Germinal center (tissue), 1 donor: ENCODE measurements at regions not wholly inside any gene's neighbourhood (a gene's known extent, or its start where the extent isn't known, plus 50 kb on each side); places are given as distances from the start of the nearest gene placed in this dataset.
"Not testable (repeated sequence)": the region's sequence is repeated elsewhere in the genome, so short reads cannot be mapped to it uniquely, and the experiment has no call there.

ENCODE experiments used
- DNase-seq: peaks from one replicate; pipeline ENCODE4 v3.0.0; 2012; ENCODE audit warnings: mixed read lengths, low spot score

DNA sequence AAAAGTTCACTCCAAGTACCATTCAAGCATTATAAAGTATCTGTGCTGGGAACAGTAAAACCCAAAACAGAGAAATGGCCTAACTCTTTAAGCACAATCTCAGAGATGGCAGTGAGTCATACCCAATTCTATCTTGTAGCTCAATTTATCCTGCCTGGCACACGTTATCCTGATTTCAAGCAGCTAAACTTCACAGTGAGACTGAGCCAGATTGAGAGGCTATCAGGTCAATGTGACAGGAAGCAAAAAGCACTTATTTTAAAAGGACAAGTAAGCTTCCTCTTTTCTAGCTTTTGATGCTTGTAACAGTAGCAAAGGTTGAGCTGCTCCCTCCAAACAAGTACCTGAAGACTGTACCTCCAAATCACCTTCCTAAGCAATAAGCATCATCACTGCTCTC lies 324.9 kb downstream of the NAF1 start:
- no peak for DNase-seq

DNA sequence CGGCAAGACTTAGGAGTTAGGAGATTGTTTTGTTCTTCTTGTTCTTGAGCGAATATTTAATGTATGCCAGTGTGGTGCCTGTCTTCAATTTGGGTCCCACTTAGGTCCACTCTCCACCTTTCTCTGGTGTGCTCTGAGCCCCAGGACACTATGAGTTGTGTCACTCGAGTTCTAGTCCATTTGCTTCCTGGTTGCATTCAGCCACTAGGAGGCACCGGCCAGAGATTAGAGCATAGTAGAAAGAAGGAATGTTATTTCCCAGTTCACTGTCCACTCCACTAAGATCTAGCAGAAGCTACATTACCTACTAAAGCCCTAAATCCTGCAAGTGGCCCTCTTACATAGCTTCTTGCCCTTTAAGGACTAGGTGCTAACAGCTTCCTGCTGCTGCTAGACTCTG lies 326.9 kb downstream of the NAF1 start:
- no peak for DNase-seq

DNA sequence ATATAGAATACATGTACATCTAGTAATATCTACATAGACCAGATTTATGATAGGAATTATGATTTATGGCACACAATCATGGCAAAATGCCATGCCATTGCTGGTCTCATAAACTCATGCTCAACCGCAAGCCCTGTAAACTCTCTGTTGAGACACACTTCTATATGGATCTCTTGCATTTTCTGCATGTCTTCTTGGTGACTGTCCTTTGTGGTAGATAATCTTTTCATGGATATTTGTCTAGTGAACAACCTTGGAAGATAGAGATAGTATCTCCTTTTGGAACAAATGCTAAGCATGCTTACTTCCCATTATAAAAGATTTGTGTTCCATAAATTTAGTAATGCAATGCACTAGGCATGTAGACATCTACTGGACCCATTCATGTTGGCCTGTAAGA lies 328.0 kb downstream of the NAF1 start:
- DNase-seq = no peak

DNA sequence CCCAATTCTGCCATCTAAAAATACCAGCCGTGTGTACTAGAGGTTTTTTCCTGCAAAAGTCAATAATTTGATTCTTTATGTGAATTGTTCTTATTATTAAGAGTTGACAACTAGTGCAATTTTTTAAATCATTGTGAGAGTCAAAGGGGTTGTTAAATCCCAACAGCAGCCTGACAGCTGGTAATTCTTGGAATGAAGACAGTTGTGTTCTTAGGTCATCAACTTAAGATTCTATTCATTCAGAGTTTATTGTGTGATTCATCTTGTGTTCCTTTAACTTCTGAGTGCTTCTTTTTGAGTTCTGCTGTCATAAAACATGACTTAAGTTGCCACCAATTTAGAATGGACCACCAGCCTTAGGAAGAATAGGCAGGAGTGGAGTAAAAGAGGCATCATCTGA lies 329.0 kb downstream of the NAF1 start:
- no peak for DNase-seq

DNA sequence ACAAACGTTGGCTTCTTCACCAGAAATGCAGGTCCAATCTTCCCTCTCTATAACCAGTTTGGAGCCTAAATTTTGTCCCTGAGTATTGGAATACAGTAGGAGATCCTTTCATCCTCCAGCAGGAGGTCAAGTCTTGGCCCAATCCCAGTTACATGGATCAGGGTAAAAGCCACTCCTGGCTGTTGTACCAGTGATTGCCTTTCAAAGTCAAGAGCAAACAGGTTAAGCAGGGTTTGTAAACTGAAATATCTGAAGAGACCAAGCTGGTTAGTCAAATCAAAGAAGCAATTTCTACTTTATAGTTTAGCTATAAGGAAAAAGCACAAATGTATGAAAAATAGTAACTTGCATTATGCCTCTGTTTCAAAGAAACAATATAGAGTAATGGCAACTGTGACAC lies 329.4 kb downstream of the NAF1 start:
- no peak for DNase-seq

DNA sequence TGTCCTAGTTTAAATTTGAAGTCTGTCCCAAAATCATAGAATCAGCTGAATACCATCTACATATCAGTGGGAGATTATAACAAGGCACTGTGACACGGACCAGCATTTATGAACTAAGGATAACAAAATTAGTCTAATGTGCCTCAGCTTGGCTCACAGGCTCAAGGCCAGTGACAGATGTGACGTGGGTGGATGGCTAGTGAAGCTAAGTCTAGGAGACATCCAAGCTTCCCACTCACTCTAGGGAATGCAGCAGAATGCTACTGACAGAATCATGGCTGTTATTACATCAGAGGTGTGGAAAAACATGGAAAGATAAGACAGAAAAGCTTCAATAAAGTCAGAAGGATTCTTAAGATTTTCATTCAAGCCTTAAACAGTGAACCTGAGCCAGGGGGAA lies 329.9 kb downstream of the NAF1 start:
- DNase-seq = no peak

DNA sequence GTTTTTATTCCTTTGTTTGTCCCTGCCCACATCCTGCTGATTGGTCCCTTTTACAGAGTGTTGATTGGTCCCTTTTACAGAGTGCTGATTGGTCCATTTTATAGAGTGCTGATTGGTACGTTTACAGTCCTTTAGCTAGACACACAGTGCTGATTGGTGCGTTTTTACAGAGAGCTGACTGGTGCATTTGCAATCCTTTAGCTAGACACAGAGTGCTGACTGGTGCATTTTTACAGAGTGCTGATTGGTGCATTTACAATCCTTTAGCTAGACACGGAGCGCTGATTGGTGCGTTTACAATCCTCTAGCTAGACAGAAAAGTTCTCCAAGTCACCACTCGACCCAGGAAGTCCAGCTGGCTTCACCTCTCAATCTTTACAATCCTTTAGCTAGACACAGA lies 330.4 kb downstream of the NAF1 start:
- not testable (repeated sequence) for DNase-seq

DNA sequence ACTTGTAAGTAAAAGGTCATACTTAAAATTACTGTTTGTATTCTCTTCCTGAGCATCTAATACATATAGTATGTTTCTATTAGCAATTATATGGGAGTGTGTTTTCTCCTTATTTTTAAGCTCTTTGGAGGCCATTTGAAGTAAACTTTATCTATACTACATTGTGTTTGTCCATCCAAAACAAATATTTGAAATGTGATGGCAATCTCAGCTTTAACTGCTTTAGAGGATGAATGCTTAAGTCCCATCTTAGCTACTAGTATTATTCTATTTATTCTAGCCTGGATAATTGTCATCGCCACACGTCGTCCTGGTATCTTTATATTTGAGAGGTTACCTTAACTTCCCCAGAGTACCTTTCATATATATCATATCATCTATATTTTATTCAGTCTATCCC lies 335.8 kb downstream of the NAF1 start:
- no peak for DNase-seq

DNA sequence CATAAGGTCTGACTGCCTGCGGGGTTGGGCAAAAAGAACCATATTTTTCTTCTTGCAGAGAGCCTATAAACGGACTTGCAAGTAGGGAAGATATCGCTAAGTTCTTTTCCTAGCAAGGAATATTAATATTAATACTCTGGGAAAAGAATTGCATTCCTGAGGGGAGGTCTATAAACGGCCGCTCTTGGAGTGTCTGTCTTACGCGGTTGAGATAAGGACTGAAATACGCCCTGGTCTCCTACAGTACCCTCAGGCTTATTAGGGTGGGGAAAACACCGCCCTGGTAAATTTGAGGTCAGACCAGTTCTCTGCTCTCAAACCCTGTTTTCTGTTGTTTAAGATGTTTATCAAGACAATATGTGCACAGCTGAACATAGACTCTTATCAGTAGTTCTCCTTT lies 349.3 kb downstream of the NAF1 start:
- DNase-seq = not testable (repeated sequence)

DNA sequence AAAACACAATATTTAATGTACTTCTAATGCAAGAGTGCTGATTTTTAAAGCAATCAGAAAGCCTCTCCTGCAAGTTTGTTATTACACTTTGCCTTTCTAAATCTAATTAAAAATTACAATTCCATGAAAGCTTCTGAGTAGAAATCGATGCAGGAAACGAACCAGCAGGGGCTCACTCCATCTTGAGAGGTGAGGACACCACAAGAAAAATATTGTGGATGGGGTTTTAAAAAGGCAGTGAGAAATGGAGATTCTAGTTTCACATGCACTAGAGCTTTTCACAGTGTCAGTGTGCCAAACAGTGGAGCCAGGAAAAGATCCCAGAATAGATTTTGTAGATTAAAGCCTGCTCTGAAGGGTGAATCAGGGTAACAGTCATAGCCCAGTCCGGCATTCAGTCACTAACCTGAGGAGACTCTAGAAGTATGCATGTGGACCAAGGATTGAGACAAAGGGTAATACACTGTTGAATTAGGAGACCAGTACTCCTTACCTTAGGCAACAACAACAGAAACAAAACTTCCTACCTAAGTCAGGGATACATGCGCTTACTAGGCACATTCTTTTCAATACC lies 362.3 kb downstream of the NAF1 start:
- no peak for DNase-seq

DNA sequence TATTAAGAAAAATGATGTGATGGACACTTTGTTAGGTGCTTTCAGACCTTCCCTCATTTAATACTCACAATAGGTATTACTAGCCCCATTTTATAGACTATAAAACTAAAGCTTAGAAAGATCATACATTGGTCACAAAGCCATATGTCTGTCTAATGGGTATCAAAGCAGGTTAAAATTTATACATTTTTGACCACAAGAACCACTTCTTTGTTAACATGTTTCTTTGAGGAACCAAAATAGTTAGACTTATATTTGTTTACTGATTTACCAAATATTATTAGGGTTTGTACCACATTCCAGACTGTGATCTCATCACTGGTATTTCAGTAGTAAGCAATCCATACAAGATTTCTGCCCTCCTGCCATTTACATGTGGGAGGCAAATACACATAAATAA lies 363.3 kb downstream of the NAF1 start:
- DNase-seq = no peak

DNA sequence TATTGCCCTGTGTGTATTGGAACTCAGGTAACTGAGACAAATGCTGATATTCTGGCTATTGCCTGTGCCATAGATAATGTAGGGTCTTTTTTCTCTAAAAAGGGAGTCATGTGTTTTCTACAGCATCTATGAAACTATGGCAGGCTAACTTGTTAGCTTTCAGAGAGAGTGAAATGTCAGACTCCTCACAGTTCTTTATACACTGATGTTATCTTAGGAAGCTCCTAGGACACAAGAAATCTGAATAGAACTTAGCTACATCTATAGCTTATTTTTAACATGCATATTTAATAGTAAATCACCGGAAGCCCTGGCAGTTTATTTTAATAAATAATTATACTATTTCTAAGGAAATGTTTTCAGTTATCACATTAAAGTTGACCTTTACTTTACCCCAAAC lies 369.6 kb downstream of the NAF1 start:
- DNase-seq = no peak

DNA sequence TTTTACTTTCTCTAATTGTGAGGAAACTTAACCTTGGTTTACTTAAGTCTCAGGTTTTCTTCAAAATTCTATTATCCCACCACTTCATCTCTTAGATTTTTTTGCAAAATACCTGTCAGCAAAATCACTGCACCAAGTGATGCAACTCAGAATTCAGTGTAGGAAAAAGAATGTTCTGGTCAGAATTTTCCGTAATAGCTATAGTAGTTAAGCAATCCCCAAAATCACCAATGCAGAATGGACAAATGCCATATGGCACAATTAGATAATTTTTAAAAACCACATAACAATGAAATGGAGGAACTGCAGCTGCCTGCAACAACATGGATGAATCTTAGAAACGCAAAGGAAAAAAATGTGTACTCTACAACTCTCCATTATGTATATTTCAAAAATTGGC lies 373.1 kb downstream of the NAF1 start:
- DNase-seq = no peak

DNA sequence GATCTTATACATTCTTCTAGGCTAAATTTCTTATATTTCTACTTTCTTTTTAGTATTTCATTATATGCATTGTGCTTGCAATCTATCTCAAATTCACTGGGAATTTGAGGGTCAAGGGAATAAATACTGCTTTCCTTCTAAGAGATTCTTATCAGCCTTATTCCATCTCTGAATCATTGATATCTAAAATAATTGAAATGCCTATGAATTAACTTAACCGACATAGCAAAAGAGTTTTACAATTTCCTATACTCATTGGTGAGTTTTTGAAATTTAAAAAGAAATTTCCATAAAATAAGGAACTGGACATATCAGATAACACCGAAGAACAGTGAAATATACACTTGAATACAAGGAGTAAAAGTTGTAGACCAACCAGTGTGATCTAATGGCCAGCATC lies 373.7 kb downstream of the NAF1 start:
- no peak for DNase-seq

DNA sequence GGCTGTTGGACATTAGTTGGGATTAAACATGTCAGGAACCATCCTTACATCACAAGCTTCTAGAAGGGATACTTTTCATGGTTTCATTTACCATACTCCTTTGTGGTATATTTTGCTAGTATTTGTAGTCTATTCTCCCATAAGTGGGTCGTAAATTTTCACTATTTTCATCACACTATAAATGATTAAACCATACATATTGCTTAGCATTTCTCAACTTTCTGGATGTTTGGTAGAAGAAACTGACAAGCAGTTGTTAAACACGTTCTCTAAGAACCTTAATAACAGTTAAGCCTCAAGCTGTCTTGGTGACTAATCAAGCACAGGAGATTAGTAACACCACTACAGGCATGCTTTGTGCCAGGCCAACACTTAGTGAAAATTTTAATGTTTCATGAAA lies 375.5 kb downstream of the NAF1 start:
- DNase-seq = no peak

DNA sequence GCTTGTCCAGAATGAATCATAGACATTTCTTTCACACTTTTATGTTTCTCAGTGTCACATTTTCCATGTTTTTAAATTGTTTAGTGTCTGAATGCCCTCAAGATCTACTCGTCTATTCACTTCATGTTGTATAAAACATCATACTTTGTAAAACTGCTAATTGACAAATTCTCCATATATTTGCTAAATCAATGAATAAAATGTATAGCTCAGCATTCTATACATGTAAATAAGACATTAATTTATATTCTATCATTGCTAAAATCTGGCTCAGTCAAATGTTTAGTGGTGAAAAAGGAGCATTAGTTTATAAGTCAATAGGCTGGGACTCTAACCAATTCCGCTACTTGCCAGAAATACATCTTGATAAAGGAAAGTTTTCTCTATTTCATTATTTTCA lies 379.6 kb downstream of the NAF1 start:
- DNase-seq = no peak

DNA sequence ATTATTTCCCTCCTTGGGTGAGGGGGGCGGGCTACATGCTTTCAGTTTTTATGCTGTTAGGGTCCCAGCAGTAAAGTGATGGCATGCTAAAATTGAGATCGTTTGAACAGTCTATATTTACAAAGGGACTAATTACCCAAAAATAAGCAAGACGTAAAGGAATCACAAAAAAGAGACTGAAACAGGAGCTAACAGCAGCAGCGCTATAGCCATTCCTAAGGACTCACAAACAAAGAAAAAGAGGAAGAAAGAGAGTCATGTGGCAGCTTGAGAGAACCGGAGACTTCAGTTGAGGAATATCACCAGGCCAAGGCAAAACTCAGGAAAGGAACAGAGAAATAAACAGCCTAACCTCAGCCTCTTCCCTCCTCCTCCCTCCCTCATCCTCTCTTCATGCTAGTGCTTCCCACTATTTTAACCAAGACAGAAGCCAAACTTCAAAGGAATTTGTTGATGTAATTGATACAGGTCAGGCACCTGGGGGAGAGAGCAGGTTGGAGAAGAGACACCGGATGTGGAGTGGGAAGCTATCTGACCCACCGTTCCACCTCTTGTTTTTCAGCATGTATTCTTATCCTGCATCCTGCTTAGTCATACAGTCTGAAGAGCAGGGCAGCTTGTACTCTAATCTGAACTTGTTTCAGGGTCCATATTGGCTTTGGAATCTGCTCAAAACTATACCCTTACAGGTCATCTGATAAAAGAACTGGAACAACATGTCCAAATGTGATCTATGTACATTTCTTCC lies 383.7 kb downstream of the NAF1 start:
- no peak for DNase-seq

DNA sequence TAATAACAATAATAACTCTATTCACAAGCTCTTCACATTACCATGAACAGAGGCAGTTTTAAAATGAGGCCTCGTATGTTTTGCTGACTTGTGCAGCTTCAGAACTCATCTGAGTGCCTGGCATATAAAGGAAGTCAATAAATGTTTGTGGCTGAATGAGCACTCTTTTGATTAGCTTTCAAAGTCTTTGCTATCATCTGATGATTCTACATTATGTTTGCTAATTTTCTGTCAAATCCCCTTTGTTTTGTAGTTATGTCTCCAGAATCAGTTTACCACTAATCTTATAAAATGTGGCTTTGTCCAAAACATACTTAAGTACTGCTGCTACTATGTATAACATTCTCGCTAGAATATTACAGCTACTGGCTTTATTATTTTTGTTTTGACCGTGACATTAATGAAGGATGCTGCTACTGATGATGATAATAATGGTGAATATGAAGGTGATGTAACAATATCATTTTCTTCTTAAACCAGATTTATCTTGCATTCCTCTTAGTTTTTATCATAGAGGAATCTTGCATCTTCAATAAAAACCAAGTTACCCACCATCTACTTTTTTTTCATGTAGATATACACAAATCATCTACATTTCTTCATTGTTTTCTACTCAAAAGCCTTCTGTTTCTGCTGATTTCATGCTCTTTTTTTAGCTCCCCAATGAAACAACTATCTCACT lies 384.5 kb downstream of the NAF1 start:
- no peak for DNase-seq

DNA sequence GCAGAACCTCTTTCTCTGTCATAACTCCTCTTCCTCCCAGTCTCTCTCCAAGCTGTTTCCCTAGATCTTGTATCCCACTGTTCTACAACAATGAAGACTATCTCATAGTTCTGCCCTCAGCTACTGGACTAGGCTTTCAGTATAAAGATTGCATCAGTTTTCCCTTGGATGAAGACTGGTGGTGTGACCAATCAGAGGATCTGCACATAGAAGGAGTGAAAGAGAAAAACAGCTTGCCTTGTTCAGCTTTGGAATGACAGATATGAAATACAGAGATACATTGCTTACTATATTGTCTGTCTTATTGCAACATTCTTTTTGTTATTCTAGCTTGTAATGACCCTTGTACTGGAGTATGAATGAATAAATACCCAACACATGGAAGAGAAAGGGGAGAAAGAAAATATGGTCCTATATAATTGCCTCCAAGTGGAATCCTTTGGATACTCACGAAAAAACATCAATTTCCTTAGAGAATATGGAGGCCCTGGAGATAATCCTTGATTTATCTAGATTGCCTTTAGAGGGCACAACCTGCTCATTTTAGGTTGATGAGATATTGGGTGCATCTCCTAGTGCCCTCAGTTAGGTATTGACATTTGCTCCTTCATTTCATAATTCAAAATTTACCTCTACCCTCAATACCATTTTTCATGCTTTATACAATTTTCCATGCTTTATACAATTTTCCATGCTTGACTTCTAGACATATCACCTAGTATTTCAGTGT lies 395.8 kb downstream of the NAF1 start:
- DNase-seq = no peak

DNA sequence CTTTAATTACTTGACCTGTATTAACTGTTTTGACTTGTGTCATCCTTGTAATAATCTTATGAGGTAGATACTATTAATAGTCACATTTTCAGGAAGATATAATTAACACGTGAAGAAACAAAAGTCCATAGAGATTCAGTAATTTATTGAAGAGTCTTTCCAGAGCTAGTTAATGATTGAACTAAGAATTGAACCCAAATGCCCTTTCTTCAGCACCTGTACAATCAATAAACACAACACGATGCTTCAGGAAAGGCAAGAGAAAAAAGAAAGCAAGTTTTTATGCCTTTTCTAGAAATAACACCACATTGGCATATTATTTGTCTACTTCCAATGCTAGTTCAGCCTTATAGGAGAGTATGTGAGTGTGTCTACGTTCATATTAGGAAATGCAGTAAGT lies 399.6 kb downstream of the NAF1 start:
- DNase-seq = no peak

DNA sequence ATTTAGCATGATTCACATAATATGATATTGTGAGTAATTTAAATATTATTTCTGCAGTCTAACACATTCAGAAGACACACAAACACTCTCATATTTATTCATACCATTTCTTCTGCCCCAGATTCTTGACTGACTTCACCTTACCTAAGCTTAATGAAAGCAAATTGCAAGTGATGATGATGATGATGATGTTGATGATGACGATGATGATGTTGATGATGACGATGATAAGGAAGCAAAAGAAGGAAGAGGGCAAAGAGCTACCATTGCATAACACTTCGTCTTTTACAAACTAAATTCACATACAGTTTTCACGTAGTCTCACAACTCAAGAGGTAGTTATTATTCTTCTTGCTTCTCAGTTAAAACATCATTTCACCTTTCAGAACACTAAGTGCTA lies 404.7 kb downstream of the NAF1 start:
- DNase-seq = no peak

DNA sequence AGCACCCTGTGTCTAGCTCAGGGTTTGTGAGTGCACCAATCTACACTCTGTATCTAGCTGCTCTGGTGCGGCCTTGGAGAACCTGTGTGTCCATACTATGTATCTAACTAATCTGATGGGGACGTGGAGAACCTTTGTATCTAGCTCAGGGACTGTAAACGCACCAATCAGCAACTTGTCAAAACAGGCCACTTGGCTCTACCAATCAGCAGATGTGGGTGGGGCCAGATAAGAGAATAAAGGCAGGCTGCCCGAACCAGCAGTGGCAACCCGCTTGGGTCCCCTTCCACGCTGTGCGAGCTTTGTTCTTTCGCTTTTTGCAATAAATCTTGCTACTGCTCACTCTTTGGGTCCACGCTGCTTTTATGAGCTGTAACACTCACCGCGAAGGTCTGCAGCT lies 426.5 kb downstream of the NAF1 start:
- DNase-seq = not testable (repeated sequence)

DNA sequence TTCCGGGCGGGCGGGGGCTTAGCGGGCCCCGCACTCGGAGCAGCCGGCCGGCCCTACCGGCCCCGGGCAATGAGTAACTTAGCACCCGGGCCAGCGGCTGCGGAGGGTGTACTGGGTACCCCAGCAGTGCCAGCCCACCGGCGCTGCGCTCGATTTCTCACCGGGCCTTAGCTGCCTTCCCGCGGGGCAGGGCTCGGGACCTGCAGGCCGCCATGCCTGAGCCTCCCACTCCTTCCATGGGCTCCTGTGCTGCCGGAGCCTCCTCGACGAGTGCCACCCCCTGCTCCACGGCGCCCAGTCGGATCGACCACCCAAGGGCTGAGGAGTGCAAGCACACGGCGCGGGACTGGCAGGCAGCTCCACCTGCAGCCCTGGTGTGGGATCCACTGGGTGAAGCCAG lies 427.1 kb downstream of the NAF1 start:
- not testable (repeated sequence) for DNase-seq
